Prostate gland (tissue), 2 donors: ENCODE measurements at regions not wholly inside any gene's neighbourhood (a gene's known extent, or its start where the extent isn't known, plus 50 kb on each side); places are given as distances from the start of the nearest gene placed in this dataset.

ENCODE experiments used
- DNase-seq: peaks from one replicate; pipeline ENCODE4 v3.0.0-alpha.2; 2019; ENCODE audit warnings: low spot score
- H3K27ac ChIP-seq, 2 donors: fragments of 200-600 bp; sonication (generic); 2 replicates each; pipeline ENCODE4 v1.5.1; 2017 to 2019
- H3K27me3 ChIP-seq: fragments of 200-600 bp; sonication (generic); replicated peaks from 2 replicates; pipeline ENCODE4 v1.5.1; 2019; ENCODE audit not compliant: insufficient read depth
- H3K36me3 ChIP-seq, 2 donors: fragments of 200-600 bp; sonication (generic); 1 replicate in 1 of 2; 2 replicates in 1 of 2; pipeline versions ENCODE4 v1.5.1 to v1.8.1; 2017 to 2019
- H3K4me1 ChIP-seq: fragments of 200-600 bp; sonication (generic); replicated peaks from 2 replicates; pipeline ENCODE4 v1.5.1; 2019
- H3K4me3 ChIP-seq, 2 donors: fragments of 200-600 bp; sonication (generic); 2 replicates each; pipeline ENCODE4 v1.5.1; 2017 to 2019
- H3K9me3 ChIP-seq: fragments of 200-600 bp; sonication (generic); 2 replicates; pipeline ENCODE4 v1.5.1; 2017
- CTCF ChIP-seq, 4 experiments: fragments of 200-600 bp in 2 of 4; fragments of 450-650 bp in 2 of 4; sonication (generic) in 2 of 4; IDR thresholded peaks; 1 replicate in 3 of 4; 2 replicates in 1 of 4; pipeline ENCODE4 v1.5.1; 2016 to 2019; ENCODE audit warnings: antibody characterized with exemption in 4 of 4, mild to moderate bottlenecking in 2 of 4, moderate library complexity in 2 of 4
- POLR2A ChIP-seq: fragments of 450-650 bp; IDR thresholded peaks from one replicate; pipeline ENCODE4 v1.6.1; 2016; ENCODE audit warnings: antibody characterized with exemption, mild to moderate bottlenecking
- POLR2AphosphoS5 ChIP-seq: sonication (generic); formaldehyde crosslinking; IDR thresholded peaks from one replicate; pipeline ENCODE4 v1.6.1; 2017; ENCODE audit warnings: antibody characterized with exemption
- WGBS: methylation state at CpG from one replicate; pipeline ENCODE4 v1.1.5; 2018; 5-methylcytosine and 5-hydroxymethylcytosine counted together
- intact Hi-C: fragments of 100-400 bp; cut with DNase I; formaldehyde crosslinking; loops from one replicate; pipeline ENCODE4 v1.14.2; 2022

GRCh38 chr12:47545938-47546609 is 159.8 kb downstream of the RPAP3 start:
- intact Hi-C loops, result no loop called here
- TF ChIP-seq CTCF (IDR thresholded peaks at IDR 0.05), result no peak
- TF ChIP-seq POLR2AphosphoS5, result no peak
- TF ChIP-seq POLR2A, result no peak
- no peaks in the 10 kb centered on the region for H3K36me3 ChIP-seq
- DNase-seq, result no peak
- H3K9me3 ChIP-seq, result no peaks in the 10 kb centered on the region
- no peaks in the 10 kb centered on the region for H3K4me1 ChIP-seq
- H3K27ac ChIP-seq, result no peak overlapping the region
- no peaks in the 10 kb centered on the region for H3K27me3 ChIP-seq
- 74% methylated on average over 6 of the region's 6 CpGs for WGBS
- H3K4me3 ChIP-seq, result no peak overlapping the region

- no peak for DNase-seq
- H3K4me3 ChIP-seq, result no peak overlapping the region
- TF ChIP-seq CTCF (IDR thresholded peaks at IDR 0.05) (no peak), POLR2AphosphoS5 (no peak), POLR2A (no peak)
- 20% methylated on average over 2 of the region's 2 CpGs for WGBS
- no peaks in the 10 kb centered on the region for H3K9me3 ChIP-seq
- no peaks in the 10 kb centered on the region for H3K36me3 ChIP-seq
- no peaks in the 10 kb centered on the region for H3K4me1 ChIP-seq
- H3K27ac ChIP-seq, result no peak overlapping the region
- intact Hi-C loops, result no loop called here
- H3K27me3 ChIP-seq, result no peaks in the 10 kb centered on the region
These were observed 171.1 kb downstream of the RPAP3 start for GRCh38 chr12:47534695-47535094.

GRCh38 chr12:47530050-47530449 is 175.8 kb downstream of the RPAP3 start:
- no peaks in the 10 kb centered on the region for H3K4me1 ChIP-seq
- H3K27ac ChIP-seq, result no peak overlapping the region
- no peaks in the 10 kb centered on the region for H3K36me3 ChIP-seq
- TF ChIP-seq POLR2AphosphoS5 (no peak), CTCF (IDR thresholded peaks at IDR 0.05) (no peak), POLR2A (no peak)
- DNase-seq, result no peak
- intact Hi-C loops, result no loop called here
- no peak overlapping the region for H3K4me3 ChIP-seq
- H3K27me3 ChIP-seq, result no peaks in the 10 kb centered on the region
- no peaks in the 10 kb centered on the region for H3K9me3 ChIP-seq

DNA sequence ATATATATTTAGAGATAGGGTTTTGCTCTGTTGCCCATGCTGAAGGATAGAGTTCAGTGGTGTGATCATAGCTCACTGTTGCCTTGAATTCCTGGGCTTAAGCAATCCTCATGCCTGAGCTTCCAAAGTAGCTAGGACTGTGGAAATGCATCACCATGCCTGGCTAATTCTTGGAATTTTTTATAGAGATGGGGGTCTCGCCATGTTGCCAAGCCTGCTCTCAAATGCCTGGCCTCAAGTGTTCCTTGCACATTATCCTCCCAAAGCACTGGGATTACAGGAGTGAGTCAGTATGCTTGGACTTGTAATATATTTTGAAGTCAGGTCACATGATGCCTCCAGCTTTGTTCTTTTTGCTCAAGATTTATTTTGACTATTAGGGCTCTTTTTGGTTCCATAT is 178.0 kb downstream of the RPAP3 start:
- Histone ChIP-seq H3K27me3 (no peaks in the 10 kb centered on the region), H3K27ac (no peak overlapping the region), H3K4me3 (no peak overlapping the region), H3K36me3 (no peaks in the 10 kb centered on the region), H3K9me3 (no peaks in the 10 kb centered on the region), H3K4me1 (no peaks in the 10 kb centered on the region)
- intact Hi-C loops, result no loop called here
- WGBS, result 67% methylated on average over 1 of the region's 1 CpG
- no peak for TF ChIP-seq POLR2AphosphoS5
- no peak for TF ChIP-seq POLR2A
- TF ChIP-seq CTCF (IDR thresholded peaks at IDR 0.05), result no peak
- no peak for DNase-seq

GRCh38 chr12:47520029-47520428 is 185.8 kb downstream of the RPAP3 start:
- intact Hi-C loops, result no loop called here
- H3K27ac ChIP-seq, result no peak overlapping the region
- no peaks in the 10 kb centered on the region for H3K4me1 ChIP-seq
- no peak for TF ChIP-seq CTCF (IDR thresholded peaks at IDR 0.05)
- TF ChIP-seq POLR2AphosphoS5, result no peak
- no peak for TF ChIP-seq POLR2A
- H3K36me3 ChIP-seq, result no peaks in the 10 kb centered on the region
- H3K9me3 ChIP-seq, result no peaks in the 10 kb centered on the region
- no peak for DNase-seq
- no peaks in the 10 kb centered on the region for H3K27me3 ChIP-seq
- H3K4me3 ChIP-seq, result no peak overlapping the region
